GM04504 (cell line): ENCODE measurements at regions not wholly inside any gene's neighbourhood (a gene's known extent, or its start where the extent isn't known, plus 50 kb on each side); places are given as distances from the start of the nearest gene placed in this dataset.
A peak's percentile ranks its signal among the peaks of the same experiment; 100 is the strongest.
"Not testable (repeated sequence)": the region's sequence is repeated elsewhere in the genome, so short reads cannot be mapped to it uniquely, and the experiment has no call there.

ENCODE experiments used
- DNase-seq: peaks from one replicate; pipeline ENCODE4 v3.0.0-alpha.2; 2012; ENCODE audit warnings: low read depth

GRCh38 chrX:4550018-4550417 is 836.6 kb upstream of the PRKX start:
- DNase-seq = no peak

DNA sequence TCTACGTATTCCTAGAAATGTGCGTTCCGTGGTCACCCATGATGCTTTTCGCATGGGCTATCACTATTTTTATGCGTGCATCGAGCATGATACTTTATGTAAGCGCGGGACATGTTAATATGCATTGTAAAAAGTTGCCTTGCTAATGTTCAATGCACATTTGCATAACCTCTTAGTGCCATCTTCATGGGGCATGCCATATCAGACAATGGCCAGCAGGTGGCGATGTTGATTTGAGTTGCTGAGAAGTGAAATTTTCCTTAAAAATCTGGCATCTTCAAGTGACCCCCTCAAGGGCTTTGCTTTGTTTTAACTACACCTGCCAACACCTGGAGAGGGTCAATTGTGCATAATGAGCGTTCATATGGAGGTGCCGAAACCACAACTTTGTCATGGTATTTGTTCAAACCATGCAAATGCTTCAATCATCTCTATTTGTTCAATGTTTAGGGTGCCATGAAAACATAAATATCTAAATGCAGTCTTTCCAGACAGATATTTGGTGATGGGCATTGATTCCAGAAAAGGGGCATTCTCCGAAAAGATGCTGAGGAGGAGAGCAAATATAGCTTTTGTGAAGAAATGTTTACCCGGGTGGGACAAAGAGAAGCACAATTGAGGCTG is 833.9 kb upstream of the PRKX start:
- DNase-seq = peak; percentile 5

DNA sequence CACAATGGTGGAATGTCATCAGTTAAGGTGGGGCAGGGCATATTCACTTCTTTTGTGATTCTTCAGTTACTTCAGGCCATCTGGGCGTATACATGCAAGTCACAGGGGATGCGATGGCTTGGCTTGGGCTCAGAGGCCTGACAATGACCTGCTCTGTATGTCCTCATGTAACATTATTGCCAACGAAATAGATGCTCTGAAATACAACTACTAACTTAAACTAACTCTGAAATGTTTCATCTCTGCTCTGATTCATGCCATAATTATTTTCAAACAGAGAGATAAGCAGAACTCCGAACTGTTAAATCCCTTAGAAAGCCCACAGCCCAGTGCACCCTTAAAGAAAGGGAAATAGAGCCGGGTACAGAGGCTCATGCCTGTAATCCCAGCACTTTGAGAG is 832.7 kb upstream of the PRKX start:
- DNase-seq = not testable (repeated sequence)

DNA sequence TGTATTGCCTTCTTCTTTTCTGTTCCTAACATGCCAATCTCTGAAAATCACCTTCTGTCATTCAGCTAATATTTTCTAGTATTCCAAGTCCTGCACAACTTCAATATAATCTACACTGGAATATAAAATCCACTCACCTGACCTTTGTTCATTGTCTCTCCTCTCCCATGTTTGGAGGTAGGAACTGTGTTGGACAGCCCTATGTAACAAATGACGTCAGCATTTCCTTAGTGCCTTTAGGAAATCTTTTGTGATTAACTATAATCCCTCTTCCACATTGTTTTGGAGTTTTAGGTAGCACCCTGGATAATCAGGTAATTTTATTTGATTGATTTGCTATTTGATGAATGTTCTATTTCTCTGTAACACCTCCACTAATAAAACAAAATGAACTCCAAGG is 814.8 kb upstream of the PRKX start:
- DNase-seq = no peak

- no peak for DNase-seq
Observed at GRCh38 chrX:4485912-4486311, 772.5 kb upstream of the PRKX start.

GRCh38 chrX:4484266-4484665 is 770.8 kb upstream of the PRKX start:
- no peak for DNase-seq

DNA sequence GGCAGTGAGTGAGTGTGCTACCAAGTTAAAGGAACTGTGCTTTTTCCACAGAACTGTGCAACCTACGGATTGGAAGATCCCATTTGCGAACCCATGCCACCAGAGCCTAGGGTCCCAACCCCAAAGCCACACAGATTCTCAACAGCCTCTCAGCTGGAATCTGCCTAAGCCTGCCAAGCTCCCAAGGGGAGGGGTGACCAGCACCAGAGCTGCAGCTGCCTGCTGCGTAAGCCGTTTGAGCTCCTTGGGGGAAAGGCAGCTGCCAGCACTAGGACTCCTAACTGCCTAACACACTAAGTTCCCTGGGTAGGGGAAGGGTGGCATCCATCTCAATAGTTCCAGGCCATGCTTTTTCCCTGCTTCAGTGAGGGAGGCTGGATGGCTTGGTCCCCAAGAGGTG is 738.1 kb upstream of the PRKX start:
- no peak for DNase-seq

DNA sequence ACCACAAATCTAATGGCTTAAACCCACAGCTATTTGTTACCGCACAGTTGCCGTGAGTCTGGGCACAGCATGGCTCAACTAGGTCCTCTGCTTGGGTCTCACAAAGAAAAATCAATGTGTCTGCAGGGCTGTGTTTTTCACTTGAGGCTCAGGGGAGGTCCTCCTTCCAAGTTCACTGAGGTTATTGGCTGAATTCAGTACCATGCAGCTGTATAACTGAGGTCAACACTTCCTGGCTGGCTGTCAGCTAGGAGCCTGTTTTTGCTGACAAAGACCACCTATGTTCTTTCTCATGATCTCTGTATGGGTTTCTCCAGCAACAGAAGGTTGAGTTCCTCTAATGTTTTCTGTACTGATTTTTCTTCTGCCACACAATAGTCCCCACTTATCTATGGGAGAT is 736.7 kb upstream of the PRKX start:
- no peak for DNase-seq

- no peak for DNase-seq
Observed at GRCh38 chrX:4435905-4436304, 722.5 kb upstream of the PRKX start.

GRCh38 chrX:4397471-4397870 is 684.0 kb upstream of the PRKX start:
- no peak for DNase-seq

DNA sequence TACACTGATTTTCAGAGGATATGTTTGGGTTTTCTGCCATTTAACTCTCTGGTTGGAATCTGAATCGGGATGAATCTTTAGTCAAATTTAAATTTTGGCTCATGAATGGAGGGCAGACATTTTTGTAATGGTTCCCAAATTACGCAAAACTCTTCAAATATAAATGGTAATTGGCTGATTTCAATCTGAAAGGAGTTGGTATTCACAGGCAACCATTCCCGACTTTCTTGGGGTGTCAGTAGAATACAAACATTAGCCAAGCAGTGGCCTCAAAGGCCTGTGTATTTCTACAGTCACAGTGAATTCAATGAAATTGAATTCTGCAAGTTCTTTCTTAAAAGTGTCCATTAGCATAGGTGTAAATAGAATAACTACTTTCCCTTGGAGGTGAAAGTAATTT is 668.8 kb upstream of the PRKX start:
- DNase-seq = no peak

- no peak for DNase-seq
Observed at GRCh38 chrX:4380710-4381109, 667.3 kb upstream of the PRKX start.

DNA sequence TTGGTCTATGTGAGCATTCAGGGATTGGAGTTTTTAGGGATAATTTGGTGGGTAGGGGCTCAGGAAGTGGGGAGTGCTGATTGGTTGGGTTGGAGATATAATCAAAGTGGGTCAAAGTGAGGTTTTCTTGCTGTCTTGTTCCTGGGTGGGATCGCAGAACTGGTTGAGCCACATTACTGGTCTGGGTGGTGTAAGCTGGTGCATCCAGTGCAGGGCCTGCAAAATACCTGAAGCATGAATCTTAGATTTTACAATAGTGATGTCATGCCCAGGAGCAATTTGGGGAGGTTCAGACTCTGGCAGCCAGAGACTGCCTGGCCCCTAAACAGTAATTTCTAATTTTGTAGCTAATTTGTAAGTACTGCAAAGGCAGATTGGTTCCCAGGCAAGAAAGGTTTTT is 665.6 kb upstream of the PRKX start:
- DNase-seq = no peak

DNA sequence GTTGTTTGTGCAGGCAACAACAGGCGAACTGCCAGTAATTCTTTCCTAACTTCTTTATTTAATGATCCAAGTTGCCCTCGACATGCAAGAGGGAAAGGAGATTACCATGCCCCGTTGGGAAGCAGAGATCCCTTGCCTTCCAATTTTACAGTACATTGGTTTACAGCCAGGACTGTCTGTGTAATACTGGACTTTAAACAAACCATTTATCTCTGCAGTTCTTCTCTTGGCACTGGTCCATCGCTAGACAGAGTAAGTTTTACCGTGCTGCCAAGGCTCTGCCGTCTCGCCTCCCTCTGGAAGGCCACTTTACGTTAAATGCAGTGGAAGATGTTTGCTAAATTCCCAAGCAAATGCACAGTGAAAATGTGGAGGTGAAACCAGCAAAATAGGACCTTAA is 660.3 kb upstream of the PRKX start:
- no peak for DNase-seq

DNA sequence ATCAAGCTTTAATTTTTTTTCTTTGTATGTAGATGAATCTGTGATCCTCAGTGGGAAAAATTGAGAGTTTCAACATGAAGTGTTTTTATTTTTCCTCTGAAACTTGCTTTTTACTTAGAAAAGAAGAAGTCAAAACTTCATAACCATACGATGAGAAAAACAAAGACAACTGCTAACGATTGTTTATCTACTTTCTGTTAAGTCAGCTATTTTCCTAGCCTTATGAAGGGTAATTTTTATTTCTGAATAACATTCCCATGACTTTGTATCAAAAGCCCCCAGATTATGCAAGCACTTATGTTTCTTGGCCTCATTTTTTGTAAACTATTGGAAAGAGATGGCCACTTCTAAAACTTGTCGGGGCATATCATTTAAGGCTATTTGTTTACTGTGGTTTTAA is 645.1 kb upstream of the PRKX start:
- DNase-seq = no peak

GRCh38 chrX:4322916-4323315 is 609.5 kb upstream of the PRKX start:
- DNase-seq = no peak

GRCh38 chrX:4320436-4320947 is 607.0 kb upstream of the PRKX start:
- no peak for DNase-seq

GRCh38 chrX:4315891-4316290 is 602.4 kb upstream of the PRKX start:
- DNase-seq = no peak

DNA sequence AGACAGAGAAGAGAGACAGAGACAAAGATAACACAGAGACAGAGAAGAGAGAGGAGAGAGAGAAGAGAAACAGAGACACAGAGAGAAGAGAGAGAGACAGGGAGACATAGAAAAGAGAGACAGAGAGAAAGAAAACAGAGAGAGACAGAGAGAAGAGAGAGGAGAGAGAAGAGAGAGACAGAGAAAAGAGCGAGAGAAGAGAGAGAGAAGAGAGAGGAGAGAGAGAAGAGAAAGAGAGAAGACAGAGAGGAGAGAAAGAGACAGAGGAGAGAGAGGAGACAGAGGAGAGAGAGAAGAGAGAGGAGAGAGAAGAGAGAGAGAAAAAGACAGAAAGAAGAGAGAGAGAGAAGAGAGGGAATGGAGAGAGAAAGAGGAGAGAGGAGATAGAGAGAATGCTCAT is 601.1 kb upstream of the PRKX start:
- DNase-seq = no peak

DNA sequence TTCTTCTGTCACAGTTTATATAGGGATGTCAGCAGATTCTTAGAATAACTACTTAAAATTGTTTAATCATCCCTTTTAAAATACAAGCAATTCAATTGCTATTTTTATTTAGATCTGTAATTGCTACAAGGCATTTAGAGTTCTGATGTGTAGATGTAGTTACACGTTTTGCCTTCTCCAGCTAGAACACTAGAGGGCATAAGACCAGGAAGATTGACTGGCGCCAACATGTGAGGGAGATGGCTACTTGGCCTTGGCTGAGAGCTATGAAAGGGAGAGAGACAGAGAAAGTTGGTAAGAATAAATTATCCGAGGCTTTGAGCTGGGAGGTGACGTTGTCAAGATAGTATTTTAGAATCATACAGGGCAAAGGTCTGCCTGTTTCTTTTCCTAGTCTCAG is 563.7 kb upstream of the PRKX start:
- no peak for DNase-seq

- no peak for DNase-seq
Observed at GRCh38 chrX:4268676-4269075, 555.2 kb upstream of the PRKX start.

DNA sequence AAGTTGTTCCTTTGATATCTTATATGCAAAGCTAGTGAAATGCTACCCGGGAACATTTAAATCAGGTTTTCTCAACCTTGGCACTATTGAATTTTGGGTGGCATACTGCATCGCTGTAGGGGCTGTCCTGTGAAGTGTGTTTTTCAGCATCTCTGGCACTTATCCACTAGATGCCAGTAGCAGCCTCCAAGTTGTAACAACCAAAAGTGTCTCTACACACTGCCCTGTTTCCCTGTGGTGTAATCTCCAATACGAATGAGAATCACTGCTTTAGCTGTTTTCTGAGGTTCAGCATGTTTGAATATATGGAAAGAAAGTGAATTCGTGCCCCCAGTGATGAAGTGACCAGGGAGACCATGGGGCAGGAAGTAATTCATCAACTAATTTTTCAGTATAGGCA is 551.6 kb upstream of the PRKX start:
- DNase-seq = no peak

DNA sequence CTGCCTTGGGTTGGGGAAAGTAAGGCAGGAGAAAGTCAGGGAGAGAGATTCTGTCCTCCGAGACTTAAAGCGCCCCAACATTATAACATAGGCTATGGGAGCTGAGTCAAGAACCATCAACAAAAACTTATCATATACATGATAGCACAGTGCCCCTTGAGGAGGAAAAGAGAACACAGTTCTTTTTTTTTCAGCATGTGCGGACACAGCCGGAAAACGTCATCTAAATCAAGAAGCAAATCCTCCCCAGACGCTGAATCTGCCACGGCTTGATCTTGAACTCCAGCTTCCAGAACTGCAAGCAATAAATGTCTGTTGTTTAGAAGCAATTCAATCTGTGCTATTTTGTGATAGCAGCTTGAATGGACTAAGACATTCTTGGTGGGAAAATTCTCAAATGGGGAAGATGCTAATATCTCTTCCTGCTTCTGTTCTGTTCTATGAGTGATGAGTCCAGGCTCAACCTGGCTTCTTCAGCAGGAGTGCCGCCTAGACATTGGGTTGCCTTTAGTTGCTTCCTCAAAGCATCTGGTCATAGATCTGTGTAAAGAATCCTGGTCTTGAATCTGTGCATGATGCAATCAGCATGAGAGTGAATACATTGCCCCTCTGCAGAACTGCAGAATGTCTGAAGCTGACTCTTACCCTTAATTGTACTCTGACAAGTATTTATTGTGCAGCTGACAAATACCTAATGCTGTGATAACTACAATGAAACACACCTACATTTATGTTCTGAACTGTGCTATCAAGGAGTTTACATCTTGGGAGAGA is 549.8 kb upstream of the PRKX start:
- no peak for DNase-seq

DNA sequence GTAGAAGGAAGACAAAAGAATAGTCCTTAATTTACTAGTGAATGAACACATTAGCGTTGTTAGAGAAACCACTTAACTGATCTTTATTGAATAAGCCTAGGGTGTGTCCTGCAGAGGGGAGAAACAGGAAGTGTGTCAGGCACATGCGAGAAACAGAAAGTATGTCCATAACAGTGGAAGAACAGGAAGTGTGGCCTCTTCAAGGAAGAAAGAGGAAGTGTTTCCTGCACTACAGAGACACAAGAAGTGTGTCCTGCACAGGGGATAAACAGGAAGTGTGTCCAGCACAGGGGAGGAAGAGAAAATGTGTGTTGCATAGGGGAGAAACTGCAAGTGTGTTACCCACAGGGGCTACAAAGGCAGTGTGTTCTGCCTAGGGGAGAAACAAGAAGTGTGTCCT is 539.6 kb upstream of the PRKX start:
- no peak for DNase-seq
